Stimulated activated CD8-positive, alpha-beta memory T cell treated with anti-CD3 and anti-CD28 coated beads, Interleukin-7, amount 100 ng/mL, for 48 hours (primary cell): ENCODE measurements at regions not wholly inside any gene's neighbourhood (a gene's known extent, or its start where the extent isn't known, plus 50 kb on each side); places are given as distances from the start of the nearest gene placed in this dataset.
"Not testable (repeated sequence)": the region's sequence is repeated elsewhere in the genome, so short reads cannot be mapped to it uniquely, and the experiment has no call there.

Source experiments
- DNase-seq, 2 donors: peaks; one replicate each; pipeline ENCODE4 v3.0.0-alpha.2; 2020; ENCODE audit warnings: low read depth in 1 of 2; ENCODE audit errors: extremely low read depth in 1 of 2

GRCh38 chr3:20668411-20668810, 482.4 kb upstream of the SGO1 start:
- DNase-seq, result no peak

- DNase-seq, result no peak
These were observed 480.1 kb upstream of the SGO1 start for GRCh38 chr3:20666091-20666490.

- DNase-seq, result no peak
These were observed 472.5 kb upstream of the SGO1 start for GRCh38 chr3:20658491-20658890.

GRCh38 chr3:20657560-20657959, 471.6 kb upstream of the SGO1 start:
- no peak for DNase-seq

GRCh38 chr3:20652231-20652986, 466.4 kb upstream of the SGO1 start:
- no peak for DNase-seq

- DNase-seq, result no peak
These were observed 462.9 kb upstream of the SGO1 start for GRCh38 chr3:20648921-20649381.

- no peak for DNase-seq
These were observed 462.3 kb upstream of the SGO1 start for GRCh38 chr3:20648294-20648693.

- DNase-seq, result no peak
These were observed 460.4 kb upstream of the SGO1 start for GRCh38 chr3:20646425-20646824.

GRCh38 chr3:20645340-20645739, 459.3 kb upstream of the SGO1 start:
- DNase-seq, result no peak

- no peak for DNase-seq
These were observed 451.7 kb upstream of the SGO1 start for GRCh38 chr3:20637729-20638128.

GRCh38 chr3:20622304-20622703, 436.3 kb upstream of the SGO1 start:
- DNase-seq, result no peak

- DNase-seq, result not testable (repeated sequence)
These were observed 432.6 kb upstream of the SGO1 start for GRCh38 chr3:20618621-20619020.

GRCh38 chr3:20618181-20618580, 432.2 kb upstream of the SGO1 start:
- not testable (repeated sequence) for DNase-seq

GRCh38 chr3:20615982-20616381, 430.0 kb upstream of the SGO1 start:
- DNase-seq, result not testable (repeated sequence)

GRCh38 chr3:20608054-20608738, 422.2 kb upstream of the SGO1 start:
- no peak for DNase-seq

GRCh38 chr3:20604659-20605058, 418.7 kb upstream of the SGO1 start:
- no peak for DNase-seq

- no peak for DNase-seq
These were observed 403.3 kb upstream of the SGO1 start for GRCh38 chr3:20589275-20589674.

- no peak for DNase-seq
These were observed 402.8 kb upstream of the SGO1 start for GRCh38 chr3:20588781-20589180.

- no peak for DNase-seq
These were observed 397.6 kb upstream of the SGO1 start for GRCh38 chr3:20583648-20584047.

GRCh38 chr3:20576228-20576627, 390.2 kb upstream of the SGO1 start:
- no peak for DNase-seq

GRCh38 chr3:20575146-20575545, 389.1 kb upstream of the SGO1 start:
- DNase-seq, result no peak

GRCh38 chr3:20574746-20575145, 388.7 kb upstream of the SGO1 start:
- no peak for DNase-seq
